ENCODE measurements at regions not wholly inside any gene's neighbourhood (a gene's known extent, or its start where the extent isn't known, plus 50 kb on each side); places are given as distances from the start of the nearest gene placed in this dataset.

GRCh38 chr10:104580321-104580720 lies 60.8 kb upstream of the SORCS3 start:
- DNase-seq, result no peak
- Histone ChIP-seq H3K27me3 (replicated peaks) (no peaks in the 10 kb centered on the region), H3K4me3 (ENCODE audit: low read depth, low read length) (no peak overlapping the region), H3K36me3 (replicated peaks) (no peaks in the 10 kb centered on the region), H3K27ac (no peak overlapping the region)
- in situ Hi-C loops (cut with HindIII; ENCODE audit: low pct_ligation_motif_present, low sequenced_read_pairs), result loop anchor here (25.0 kb wide), 1 partner anchor 168 kb away; no protein-coding TSS in a partner anchor
- TF ChIP-seq, protein P1, sequence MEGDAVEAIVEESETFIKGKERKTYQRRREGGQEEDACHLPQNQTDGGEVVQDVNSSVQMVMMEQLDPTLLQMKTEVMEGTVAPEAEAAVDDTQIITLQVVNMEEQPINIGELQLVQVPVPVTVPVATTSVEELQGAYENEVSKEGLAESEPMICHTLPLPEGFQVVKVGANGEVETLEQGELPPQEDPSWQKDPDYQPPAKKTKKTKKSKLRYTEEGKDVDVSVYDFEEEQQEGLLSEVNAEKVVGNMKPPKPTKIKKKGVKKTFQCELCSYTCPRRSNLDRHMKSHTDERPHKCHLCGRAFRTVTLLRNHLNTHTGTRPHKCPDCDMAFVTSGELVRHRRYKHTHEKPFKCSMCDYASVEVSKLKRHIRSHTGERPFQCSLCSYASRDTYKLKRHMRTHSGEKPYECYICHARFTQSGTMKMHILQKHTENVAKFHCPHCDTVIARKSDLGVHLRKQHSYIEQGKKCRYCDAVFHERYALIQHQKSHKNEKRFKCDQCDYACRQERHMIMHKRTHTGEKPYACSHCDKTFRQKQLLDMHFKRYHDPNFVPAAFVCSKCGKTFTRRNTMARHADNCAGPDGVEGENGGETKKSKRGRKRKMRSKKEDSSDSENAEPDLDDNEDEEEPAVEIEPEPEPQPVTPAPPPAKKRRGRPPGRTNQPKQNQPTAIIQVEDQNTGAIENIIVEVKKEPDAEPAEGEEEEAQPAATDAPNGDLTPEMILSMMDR (IDR thresholded peaks at IDR 0.05; ENCODE audit: low read depth, low read length, missing control alignments), result no peak

- Histone ChIP-seq H3K27me3 (replicated peaks) (no peaks in the 10 kb centered on the region), H3K4me3 (ENCODE audit: low read depth, low read length) (no peak overlapping the region), H3K27ac (no peak overlapping the region), H3K36me3 (replicated peaks) (no peaks in the 10 kb centered on the region)
- peak; percentile 60 for DNase-seq
- TF ChIP-seq, protein P1 (IDR thresholded peaks at IDR 0.05; ENCODE audit: low read depth, low read length, missing control alignments), result peak; percentile 93
- in situ Hi-C loops (cut with HindIII; ENCODE audit: low pct_ligation_motif_present, low sequenced_read_pairs), result loop anchor here (25.0 kb wide), 1 partner anchor 169 kb away; no protein-coding TSS in a partner anchor
These were observed 60.1 kb upstream of the SORCS3 start for GRCh38 chr10:104580774-104581675.

DNA sequence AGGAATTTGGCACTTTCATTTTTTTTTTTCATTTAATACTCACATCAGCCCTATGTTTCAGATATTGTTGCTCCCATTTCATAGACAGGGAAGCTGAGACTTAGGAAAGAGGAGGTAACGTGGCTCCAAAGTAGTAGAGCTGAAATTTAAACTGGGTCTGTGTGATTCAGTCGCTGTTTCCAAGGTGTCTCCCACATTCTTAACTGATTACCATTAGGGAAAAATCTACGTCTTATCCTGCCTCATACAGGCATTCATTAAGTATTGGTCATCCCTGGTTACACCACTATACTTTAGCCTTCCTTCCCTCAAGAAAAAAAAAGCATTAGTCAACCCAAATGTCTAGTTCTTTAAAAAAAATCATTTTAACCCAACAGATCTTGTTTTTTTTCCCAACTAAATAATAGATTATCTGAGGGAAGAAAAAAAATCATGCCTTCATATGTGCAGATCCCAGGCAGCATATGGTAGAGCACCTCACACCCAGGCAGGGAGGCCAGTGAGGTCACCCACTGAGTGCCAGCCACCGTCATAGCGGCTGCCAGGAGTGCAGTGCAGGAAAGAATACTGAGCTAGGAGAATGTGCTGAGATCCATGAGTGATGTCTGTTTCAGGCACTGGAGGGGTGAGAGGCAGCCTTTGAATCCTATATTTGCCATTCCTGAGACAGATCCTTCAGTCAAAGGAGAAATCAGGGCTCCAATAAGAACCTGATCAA lies 59.0 kb upstream of the SORCS3 start:
- no peaks in the 10 kb centered on the region for H3K36me3 ChIP-seq (replicated peaks)
- in situ Hi-C loops (cut with HindIII; ENCODE audit: low pct_ligation_motif_present, low sequenced_read_pairs), result loop anchor here (25.0 kb wide), 1 partner anchor 170 kb away; no protein-coding TSS in a partner anchor
- no peak overlapping the region for H3K4me3 ChIP-seq (ENCODE audit: low read depth, low read length)
- peak; percentile 4 for DNase-seq
- no peaks in the 10 kb centered on the region for H3K27me3 ChIP-seq (replicated peaks)
- no peak overlapping the region for H3K27ac ChIP-seq
- TF ChIP-seq, protein P1 (IDR thresholded peaks at IDR 0.05; ENCODE audit: low read depth, low read length, missing control alignments), result no peak

DNA sequence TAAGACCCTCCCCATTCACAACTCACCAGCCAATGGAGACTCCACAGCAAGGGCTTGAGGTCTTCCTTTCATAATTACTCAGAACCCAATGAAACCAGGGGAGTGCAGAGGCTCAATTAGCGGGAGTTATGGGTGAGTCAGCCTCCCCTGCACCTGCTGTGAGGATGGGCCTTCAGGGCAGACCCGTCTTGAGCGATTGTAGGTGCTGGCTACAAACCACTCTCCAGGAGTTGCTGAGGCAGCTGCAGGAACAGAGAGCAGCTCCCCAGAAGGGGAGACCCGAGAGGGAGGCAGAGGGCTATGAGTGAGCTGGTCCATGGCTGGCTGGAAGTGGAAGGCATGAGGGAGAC lies 58.5 kb upstream of the SORCS3 start:
- Histone ChIP-seq H3K27me3 (replicated peaks) (no peaks in the 10 kb centered on the region), H3K27ac (no peak overlapping the region), H3K4me3 (ENCODE audit: low read depth, low read length) (no peak overlapping the region), H3K36me3 (replicated peaks) (no peaks in the 10 kb centered on the region)
- DNase-seq, result no peak
- TF ChIP-seq, protein P1 (IDR thresholded peaks at IDR 0.05; ENCODE audit: low read depth, low read length, missing control alignments), result no peak
- in situ Hi-C loops (cut with HindIII; ENCODE audit: low pct_ligation_motif_present, low sequenced_read_pairs), result loop anchor here (25.0 kb wide), 1 partner anchor 170 kb away; no protein-coding TSS in a partner anchor

- Histone ChIP-seq H3K4me3 (ENCODE audit: low read depth, low read length) (no peak overlapping the region), H3K36me3 (replicated peaks) (no peaks in the 10 kb centered on the region), H3K27ac (no peak overlapping the region), H3K27me3 (replicated peaks) (no peaks in the 10 kb centered on the region)
- TF ChIP-seq, protein P1 (IDR thresholded peaks at IDR 0.05; ENCODE audit: low read depth, low read length, missing control alignments), result no peak
- in situ Hi-C loops (cut with HindIII; ENCODE audit: low pct_ligation_motif_present, low sequenced_read_pairs), result loop anchor here (25.0 kb wide), 1 partner anchor 171 kb away; no protein-coding TSS in a partner anchor
- DNase-seq, result no peak
These were observed 58.1 kb upstream of the SORCS3 start for GRCh38 chr10:104582966-104583365.

Measured in brain microvascular endothelial cell (primary cell).